Embryonic facial prominence (tissue), 1 donor: ENCODE measurements at regions not wholly inside any gene's neighbourhood (a gene's known extent, or its start where the extent isn't known, plus 50 kb on each side); places are given as distances from the start of the nearest gene placed in this dataset.
"Not testable (repeated sequence)": the region's sequence is repeated elsewhere in the genome, so short reads cannot be mapped to it uniquely, and the experiment has no call there.

Source experiments
- DNase-seq: peaks from one replicate; pipeline ENCODE4 v3.0.0-alpha.2; 2016; ENCODE audit errors: extremely low spot score

DNA sequence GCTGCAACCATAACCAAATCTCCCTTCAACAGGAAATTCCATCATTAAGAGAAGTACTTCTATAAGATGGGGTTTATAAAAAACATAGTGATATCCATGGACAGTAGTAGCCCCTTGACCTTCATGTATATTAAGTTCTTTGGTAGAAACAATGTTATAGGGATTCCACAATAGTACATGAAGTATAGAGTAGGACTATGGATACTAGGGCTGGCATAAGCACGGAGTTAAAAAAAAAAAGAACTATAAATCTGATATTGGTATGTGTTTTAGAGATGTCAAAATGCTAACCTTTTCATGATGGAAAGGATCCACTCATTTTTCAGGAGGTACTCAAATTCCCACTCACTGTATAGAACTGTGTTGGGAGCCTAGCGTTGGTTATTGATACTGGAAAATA lies 337.6 kb downstream of the FGF10 start:
- peak; percentile 93 for DNase-seq

DNA sequence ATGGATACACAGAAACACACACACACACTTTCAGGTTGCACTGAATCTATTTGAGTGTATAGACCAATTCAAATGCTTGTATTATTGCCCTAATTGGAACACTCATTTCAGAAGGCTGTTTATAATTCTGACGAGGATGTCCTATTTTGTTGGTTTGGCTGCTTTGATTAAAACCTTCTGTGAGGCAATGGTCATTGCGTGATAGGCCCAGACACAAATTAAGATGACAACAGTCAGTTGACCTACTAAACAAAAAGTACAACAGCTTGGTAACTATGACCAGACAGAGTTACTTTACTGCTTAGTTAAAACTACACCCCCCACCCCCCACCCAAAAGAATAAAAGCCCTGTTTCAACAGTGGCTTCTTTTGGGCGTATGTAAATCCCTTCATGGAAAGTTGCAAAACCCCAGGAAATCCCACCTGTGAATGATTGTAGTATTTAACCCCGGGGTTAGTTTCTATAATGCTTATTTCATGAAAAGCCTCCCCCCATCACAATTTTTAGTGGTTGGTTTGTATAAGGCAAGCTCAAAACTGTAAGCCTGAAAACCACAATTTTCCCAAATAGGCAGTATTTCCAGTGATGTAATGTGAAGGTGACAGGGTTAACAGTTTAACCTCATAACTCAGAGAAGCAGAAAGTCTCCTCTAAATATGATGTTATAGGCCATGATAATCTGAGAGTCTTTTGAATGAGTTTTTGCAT lies 340.8 kb downstream of the FGF10 start:
- DNase-seq = peak; percentile 10

DNA sequence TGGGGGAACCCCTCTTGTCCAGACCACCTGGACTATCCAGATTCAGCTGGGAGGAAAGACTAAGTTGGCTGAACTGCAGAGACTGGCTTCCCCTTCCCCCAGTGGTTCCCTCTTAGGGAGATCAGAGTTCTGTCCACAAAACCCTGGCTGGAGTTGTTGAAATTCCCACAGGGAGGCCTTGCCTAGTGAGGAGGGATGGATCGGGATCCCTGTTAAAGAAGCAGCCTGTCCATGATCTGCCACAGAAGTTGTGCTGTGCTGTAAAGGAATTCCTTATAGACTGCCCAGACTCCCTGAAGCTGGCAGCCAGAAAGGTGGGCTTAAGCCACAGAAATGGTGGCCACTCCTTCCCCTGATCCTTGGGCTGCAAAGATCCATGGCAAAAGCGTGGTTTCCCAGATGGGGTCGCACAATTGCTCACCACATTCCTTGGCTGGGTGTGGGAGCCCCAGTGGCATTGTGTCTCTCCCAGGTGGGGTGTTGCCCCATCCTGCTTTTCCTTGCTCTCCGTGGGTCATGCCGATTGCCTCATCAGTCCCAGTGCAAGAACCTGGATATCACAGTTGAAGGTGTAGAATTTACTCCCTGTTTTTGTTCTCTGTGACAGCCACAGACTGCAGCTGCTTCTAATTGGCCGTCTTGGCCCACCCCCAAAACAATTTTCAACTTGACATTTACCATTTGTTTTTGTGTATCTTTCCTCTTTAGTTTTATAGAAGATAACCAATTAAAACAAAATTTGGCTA lies 342.4 kb downstream of the FGF10 start:
- DNase-seq = no peak

DNA sequence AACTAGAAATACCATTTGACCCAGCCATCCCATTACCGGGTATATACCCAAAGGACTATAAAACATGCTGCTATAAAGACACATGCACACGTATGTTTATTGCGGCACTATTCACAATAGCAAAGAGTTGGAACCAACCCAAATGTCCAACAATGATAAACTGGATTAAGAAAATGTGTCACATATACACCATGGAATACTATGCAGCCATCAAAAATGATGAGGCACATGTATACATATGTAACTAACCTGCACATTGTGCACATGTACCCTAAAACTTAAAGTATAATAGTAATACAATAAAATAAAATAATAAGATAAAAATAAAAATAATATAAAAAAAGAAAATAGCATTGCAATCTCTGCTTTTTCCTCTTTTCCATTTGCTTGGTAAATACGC lies 344.7 kb downstream of the FGF10 start:
- not testable (repeated sequence) for DNase-seq

DNA sequence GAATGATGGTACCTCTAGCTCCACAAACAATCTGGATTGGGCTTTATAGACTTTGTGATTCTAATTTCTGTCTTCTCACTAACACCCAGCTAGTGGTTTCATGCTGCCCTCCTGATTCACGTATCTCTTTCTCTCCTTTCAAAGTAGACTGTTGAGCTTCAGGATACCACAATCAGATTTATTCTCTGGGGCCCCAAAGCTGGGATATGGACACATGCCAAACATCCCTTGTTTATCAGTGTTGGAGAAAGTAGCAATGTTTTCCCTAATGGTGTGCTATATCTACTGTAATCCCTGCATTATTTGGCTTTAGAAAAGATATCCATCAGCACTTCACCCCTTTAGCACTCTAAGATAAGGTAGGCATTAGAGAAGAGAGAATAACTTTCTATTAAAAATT lies 361.0 kb downstream of the FGF10 start:
- no peak for DNase-seq

DNA sequence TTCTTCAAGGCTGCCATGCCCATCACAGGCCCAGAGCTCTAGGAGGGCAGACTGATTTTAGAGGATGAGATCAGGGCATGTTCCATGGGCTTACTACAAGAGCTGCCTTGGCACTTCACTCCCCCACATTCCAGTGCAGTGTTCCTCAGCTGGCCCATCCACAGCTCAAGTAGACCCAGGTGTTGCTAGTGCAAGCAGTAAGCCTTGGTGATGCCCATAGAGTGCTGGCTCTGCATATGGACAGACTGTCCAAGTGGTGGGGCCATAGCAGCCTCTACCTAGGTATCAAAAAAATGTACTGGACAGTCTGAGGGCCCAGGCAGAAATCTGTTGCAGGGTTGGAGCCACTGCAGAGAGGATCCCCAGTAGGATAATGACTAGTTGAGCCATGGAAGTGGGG lies 366.6 kb downstream of the FGF10 start:
- DNase-seq = no peak

DNA sequence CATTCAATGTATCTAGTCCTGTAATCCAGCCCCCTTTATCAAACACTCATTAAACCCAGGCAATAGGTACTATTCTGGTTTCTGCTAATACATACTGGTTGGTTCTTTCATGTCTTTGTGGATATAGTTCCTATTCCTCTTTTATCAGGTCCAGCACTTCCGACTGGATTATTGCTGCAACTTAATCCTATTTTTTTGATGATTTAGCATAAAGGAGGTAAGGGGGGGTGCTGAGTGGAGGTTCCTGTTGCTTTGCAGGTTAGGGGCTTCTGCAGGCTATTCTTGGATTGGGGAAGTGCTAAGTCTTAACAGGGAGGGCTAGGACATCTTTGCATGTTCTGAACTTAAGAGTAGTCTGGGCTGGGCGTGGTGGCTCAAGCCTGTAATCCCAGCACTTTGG lies 377.7 kb downstream of the FGF10 start:
- no peak for DNase-seq

DNA sequence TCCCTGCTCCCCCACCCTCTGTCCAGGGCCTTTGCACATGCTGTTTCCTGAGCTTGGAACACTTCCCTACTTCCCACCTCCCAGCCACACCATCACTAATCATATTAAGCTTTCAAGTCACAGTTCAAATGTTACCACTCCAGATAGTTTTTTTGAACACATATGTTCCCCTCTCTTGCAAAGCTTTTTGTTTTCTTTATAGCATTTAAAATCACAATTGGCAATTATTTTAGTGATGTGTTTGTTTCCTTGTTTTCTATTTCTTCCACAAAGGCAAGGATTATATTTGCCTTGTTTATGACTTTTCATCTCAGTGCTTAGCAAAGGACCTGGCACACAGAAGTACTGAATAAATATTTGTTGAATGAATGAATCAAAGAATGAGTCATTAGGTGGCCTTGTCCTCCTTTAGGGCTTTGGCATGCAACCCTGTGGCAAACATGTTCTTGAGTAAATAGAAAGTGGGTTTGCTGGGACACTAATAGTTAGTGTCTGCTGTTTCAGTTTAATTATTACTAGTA lies 386.8 kb downstream of the FGF10 start:
- no peak for DNase-seq

DNA sequence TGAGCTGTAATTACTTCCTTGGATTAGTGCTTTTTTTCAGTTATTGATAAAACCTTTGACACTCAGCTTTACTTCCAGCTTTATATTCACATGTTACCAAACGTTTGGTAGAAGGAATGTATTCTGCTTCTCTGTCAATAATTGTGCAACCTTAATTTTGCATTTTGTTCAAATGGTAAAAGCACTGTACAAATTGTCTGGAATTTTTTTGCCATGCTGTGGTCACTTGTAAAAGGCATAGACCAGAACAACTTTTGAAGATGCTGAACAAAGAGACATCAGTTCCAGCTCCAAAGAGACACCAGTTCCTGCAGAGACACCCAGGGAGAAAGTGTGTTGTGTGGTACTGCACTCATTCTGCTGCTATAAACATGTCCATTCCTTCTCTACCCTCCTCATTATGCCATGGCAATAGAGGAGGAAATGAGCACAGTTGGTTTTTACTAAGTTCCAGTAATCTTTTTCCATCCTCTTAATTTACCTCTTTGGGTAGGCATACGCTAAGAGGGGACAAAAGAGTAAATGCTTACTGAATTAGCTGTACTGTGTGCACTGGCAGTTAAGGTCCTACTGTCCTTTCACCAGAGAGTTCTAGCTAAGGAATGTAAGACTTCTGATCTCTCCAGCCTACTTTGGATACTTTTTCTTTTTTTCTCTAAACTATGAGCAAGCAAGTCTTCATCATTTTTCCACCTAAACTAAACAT lies 387.4 kb downstream of the FGF10 start:
- no peak for DNase-seq

DNA sequence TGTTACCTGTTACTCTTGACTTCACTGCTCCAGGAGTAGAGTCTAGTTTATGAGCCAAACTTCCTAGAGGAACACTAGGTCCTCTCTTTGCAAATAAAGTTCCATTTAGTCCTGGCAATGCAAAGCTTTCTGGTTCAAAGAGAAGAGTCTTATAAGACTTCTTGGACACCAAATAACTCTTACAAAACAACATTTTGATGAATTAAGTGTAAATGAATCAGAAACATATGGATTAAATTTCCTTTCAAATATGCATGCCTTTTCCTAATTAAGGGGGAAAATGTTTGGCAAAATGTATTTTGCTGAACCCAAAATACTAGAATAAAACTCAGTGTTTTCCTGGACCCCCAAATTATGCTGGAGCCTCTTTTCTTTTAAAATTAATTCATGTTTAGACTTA lies 388.0 kb downstream of the FGF10 start:
- DNase-seq = no peak

DNA sequence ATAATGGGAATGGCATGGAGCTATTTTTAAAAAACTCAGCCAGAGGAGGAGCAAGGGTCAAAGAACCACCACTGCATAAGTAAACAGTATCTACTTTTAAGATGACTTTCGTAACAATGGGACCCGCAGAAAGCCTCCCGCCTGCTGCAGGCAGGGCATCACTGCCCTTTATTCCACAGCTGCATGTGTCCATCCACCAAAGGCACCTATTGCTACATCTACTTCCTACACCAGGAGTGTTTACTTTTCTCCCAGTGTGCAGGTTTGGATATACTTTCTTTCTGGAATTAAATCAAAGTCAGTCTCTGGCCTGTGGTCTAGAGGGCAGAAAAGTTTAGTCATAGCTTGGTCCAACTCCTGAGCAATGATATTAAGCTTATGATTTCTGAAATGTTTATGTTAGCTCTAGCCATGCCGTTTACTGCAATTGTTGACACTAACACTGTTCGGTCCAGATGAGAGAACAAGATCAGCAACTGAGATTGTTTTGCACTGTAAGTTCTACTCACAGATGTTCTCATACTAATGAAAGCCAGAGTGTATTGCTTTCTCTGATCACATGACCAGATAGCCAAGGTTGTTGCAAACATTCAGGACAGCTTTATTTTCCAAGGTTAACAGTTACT lies 391.5 kb downstream of the FGF10 start:
- no peak for DNase-seq

DNA sequence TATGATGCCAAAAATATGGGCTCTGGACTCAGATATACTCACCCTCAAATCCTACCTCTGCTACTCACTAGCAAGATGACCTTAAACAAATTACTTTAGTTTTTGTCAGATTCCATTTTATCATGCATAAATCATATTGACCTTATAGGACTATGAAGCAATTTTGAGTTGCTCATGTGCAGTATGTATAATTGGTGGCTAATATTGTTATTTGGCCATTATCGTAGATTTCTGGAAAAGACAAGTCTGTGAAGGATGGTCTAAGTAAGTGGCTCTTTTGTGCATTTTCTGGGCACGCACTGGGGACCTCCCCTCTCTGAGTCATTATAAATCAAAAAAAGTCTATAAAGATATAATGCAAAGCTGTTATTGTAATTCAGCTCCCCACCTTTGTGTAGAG lies 393.0 kb downstream of the FGF10 start:
- no peak for DNase-seq

DNA sequence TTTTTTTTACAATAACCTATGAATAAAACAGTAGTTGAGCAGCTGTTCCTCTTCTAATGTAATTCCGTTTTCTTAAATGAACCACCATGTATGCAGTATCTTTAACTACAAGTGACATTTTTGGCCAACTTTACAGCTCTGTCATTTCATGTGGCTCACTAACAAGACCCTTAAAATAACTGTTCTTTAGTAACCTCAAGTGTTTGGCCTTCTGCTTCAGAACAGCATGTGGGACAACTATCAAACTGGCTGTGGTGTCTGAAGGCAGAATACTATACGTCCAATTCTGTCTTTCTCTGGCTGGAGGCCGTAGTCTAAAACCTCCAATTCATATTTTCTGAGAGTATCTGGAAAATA lies 391.4 kb downstream of the NNT start:
- no peak for DNase-seq

DNA sequence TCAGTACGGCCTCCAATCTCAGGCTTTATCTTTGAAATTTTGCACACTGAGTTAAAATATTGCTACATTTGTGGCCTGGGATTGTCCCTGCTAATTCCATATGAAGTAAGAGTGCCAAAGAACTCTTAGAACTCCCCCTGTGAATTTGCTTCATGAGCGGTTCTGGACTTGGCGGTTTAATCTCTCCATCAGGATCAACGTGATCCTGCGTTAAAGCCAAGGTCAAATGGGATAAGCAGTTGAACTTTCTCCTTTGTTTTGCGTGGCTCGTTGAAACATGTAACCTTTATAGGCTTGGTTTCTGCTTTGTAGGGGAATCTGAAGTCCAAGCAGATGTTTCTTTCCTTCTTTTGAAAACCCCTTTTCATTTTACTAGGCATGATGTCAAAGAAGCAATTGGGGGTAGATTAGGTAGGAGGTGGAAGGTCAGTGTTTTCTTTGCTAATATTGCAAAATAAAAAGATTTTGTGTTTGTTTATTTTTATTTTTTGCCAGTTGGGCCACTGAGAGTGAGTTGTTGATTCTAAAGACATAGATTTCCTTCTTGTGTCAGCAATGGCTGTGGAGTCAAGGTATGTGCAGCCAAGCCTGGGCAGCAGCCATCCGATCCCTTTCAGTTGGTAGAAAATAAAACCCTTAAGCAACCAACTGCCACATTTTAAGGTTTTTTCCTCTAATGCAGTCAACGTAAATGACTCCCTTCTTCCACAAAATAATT lies 390.8 kb downstream of the NNT start:
- no peak for DNase-seq

DNA sequence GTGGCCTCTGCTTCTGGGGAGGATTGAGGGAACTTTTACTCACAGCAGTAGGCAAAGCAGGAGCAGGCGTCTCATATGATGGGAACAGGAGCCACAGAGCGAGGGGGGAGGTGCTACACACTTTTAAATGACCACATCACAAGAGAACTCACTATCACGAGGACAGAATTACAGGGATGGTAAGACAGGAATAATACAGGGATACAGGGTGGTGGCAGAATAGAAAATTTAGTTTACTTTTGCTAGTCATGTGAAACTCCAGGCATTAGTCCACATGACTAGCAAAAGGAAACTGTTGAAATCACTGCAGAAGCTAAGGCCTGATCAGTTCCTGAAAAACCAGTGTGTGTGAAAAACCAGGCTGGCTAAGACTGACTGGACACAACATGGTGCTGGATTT lies 382.4 kb downstream of the NNT start:
- no peak for DNase-seq

DNA sequence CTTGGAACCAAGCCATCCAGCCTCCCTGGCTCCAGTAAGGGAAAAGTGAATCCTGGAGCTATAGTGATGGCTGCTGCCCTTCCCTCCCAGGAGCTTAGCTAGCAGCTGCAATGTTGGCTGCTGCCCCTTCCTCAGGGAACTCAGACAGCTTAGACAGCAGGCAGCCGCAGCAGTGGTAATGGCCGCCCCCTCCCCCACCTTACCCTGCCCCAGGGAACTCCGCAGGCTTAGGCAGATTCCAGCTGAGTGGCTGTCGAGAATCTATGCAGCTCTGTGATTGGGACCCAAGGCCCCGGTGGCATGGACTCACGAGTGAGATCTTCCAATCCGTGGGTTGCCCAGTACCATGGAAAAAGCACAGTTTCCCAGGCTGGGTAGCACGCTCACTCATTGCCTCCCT lies 378.6 kb downstream of the NNT start:
- no peak for DNase-seq

DNA sequence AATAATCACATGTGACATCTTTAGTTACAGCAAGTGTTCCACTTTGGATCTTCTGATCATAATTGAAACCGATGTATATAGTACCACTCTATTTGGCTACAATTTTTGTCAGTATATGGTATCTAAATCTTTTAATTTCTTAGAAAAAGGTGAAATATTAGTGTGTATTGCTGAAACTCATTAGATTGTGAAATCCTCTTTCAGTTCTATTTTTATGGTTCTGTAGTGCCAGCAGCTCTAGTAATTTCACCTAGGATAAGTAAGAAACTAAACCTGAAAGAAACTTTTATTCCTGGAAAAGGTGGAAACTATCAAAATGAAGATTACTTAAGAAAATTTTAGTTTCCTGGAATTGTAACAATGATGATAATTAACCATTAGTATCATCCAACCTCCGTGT lies 370.9 kb downstream of the NNT start:
- no peak for DNase-seq

DNA sequence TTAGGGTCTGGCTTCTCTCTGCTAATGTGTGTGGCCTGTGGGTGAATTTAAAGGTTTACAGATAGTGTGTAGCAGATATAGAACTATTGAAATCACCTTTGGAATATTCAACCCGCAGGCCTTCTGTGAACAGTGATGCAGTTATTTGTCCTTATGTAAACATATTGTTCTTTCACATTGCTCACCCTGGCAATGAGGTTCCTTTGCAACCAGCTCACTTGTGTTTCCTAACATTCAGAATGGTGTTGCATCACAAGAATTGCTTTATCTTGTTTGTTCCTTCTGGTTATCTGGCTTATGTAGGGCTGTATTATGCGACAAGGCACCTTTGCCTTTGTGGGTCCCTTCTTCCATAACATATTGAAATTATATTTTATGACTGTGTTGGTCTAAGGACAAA lies 370.3 kb downstream of the NNT start:
- DNase-seq = no peak

DNA sequence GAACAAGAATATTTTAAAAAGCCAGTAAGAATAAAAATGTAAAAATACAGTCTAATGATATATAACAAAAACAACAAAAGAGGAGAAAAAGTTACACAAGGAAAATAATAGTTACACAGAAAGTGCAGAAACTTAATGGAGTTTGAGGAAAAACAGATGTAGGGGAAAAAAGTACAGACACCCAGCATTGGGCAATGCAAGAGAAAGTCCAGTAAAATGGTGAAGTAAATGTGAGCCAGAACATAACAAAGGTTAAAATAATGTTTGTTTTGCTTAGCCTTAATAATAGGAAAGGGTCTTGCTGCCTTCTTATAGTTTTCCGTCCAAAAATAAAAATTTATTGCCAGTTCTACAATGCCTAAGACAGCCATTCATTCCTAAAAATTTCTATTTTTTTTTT lies 364.2 kb downstream of the NNT start:
- DNase-seq = no peak

DNA sequence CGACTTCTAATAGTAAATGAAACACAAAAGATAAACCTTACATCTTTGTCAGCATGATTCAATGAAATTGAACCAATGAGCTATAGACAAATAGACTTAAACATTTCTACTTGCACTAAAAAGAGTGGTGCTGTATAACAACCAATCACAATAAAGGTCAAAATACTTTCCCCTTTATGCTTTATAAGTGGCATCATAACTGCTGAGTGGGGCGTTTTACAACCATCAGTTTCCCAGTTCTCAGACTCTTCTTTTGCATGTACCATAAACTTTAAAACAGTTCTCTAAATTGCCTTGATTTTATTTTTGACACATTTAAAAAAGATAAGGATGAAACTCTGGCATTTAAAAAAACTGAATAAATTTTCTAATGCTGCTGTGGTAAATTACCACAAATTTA lies 356.2 kb downstream of the NNT start:
- DNase-seq = no peak

DNA sequence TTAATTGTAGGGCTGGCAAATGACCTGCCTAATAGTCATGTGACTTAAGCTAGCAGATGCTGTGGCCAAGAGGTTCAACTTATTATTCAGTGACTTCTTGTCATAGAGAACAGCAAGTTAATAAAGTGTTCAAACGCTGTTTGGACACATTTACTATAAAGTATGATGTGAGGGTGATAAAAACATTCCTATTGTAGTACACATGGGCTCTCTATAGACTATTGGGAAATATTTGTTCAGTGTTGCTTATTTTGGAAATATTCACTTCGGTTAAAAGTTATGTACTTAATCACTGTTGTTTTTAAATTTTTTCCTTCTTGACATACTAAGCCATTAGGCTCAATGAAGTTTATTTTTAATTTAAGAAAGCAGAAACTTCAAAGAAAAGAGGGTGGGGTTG lies 345.0 kb downstream of the NNT start:
- DNase-seq = no peak

DNA sequence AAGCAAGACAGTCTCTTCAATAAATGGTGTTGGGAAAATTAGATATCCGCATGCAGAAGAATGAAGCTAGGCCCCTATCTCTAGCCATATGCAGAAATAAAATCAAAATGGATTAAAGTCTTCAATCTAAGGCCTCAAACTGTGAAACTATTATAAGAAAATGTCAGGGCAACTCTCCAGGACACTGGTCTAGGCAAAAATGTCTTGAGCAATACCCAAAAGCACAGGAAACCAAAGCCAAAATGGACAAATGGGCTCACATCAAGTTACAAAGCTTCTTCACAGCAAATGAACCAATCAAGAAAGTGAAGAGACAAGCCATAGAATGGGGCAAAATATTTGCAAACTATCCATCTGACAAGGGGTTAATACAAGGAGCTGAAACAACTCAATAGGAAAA lies 338.8 kb downstream of the NNT start:
- DNase-seq = no peak
